ENCODE measurements at regions not wholly inside any gene's neighbourhood (a gene's known extent, or its start where the extent isn't known, plus 50 kb on each side); places are given as distances from the start of the nearest gene placed in this dataset.

DNA sequence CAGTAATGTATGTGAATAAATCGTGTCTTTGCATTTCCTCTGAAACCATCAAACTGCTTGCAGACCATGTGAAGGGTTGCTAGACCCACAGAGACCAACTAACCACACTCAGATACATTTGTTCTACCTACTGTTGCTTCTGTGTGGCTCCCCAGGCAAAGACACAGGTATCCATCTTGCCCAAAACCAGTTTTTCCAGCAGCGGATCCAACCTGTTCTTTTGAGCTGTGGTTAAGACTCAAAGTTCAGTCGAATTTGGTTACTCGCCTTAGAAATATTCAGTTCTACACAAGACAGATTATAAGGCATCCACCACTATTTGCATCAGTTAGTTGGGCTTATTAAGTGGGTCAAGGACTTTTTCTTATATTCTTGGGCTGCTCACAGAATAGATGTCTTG, 276.2 kb upstream of the EPHA4 start:
- no peak for ATAC-seq (ENCODE audit: low read depth)
- POLR2A ChIA-PET (ENCODE audit: unreplicated experiment) = no interaction called here

More for the DNA sequence above, 276.2 kb upstream of the EPHA4 start:
- Histone ChIP-seq H3K36me3 (ENCODE audit: control insufficient read depth, insufficient read depth, low read length) (no peaks in the 10 kb centered on the region), H3K27ac (ENCODE audit: insufficient read depth, low read length) (no peak overlapping the region), H4K8ac (ENCODE audit: low read depth in 2 of 2, low read length in 2 of 2) (no peak overlapping the region), H2AFZ (replicated peaks; ENCODE audit: low read length, poor library complexity) (no peak overlapping the region), H3K9me1 (ENCODE audit: insufficient read depth, low read length) (no peaks in the 10 kb centered on the region), H3K79me1 (ENCODE audit: low read depth in 1 of 2, low read length in 2 of 2) (no peaks in the 10 kb centered on the region), H3K23ac (ENCODE audit: low read depth, low read length) (no peak overlapping the region), H3K4me2 (ENCODE audit: low read depth, low read length) (no peak overlapping the region), H2BK120ac (ENCODE audit: low read depth, low read length) (no peak overlapping the region), H3K4me1 (ENCODE audit: control insufficient read depth, insufficient read depth, low read length) (no peaks in the 10 kb centered on the region), H2BK15ac (ENCODE audit: low read depth, low read length) (no peak overlapping the region), H2BK20ac (ENCODE audit: low read depth, low read length) (no peak overlapping the region), H3K27me3 (ENCODE audit: control insufficient read depth, insufficient read depth, low read length) (no peaks in the 10 kb centered on the region), H3K56ac (ENCODE audit: extremely low read depth, insufficient read depth, low read length) (no peak overlapping the region), H3K4ac (ENCODE audit: low read depth, low read length) (no peak overlapping the region), H2AK5ac (ENCODE audit: low read depth, low read length) (no peak overlapping the region), H4K5ac (ENCODE audit: low read depth, low read length) (no peak overlapping the region), H3K14ac (replicated peaks; ENCODE audit: low read depth, low read length) (no peak overlapping the region), H3K18ac (ENCODE audit: low read depth, low read length) (no peak overlapping the region), H3K9me3 (ENCODE audit: control insufficient read depth, insufficient read depth, low read length) (no peaks in the 10 kb centered on the region), H3K9ac (ENCODE audit: low read depth, low read length) (no peak overlapping the region), H3K4me3 (ENCODE audit: insufficient read depth, low read depth, low read length) (no peak overlapping the region), H4K91ac (ENCODE audit: insufficient read depth, low read depth, low read length) (no peak overlapping the region), H4K20me1 (ENCODE audit: insufficient read depth, low read length) (no peaks in the 10 kb centered on the region), H2BK5ac (ENCODE audit: low read depth, low read length, poor library complexity, severe bottlenecking) (no peak overlapping the region), H2AK9ac (replicated peaks; ENCODE audit: low read depth, low read length, poor library complexity) (no peak overlapping the region)
- WGBS, 2 experiments (ENCODE audit: extremely low coverage in 2 of 2, insufficient read length in 1 of 2) = no CpG with 5 or more reads among the region's 4 CpGs
- CTCF ChIA-PET = interaction anchor here (0.6 kb wide), 1 partner anchor 210 kb away, joined by 3 read pairs; no protein-coding TSS in a partner anchor
- DNase-seq = no peak
- in situ Hi-C loops (cut with MboI; ENCODE audit: low sequenced_read_pairs) = no loop called here
- dilution Hi-C loops (cut with HindIII; ENCODE audit: low sequenced_read_pairs, unreplicated experiment) = no loop called here
- intact Hi-C loops (cut with micrococcal nuclease) = no loop called here
- BruUV-seq (replicated peaks) = no TSS peak
- TF ChIP-seq CHD1 (IDR thresholded peaks at IDR 0.05; ENCODE audit: low read depth, low read length) (no peak), CEBPB (IDR thresholded peaks at IDR 0.05; ENCODE audit: low read depth, low read length) (no peak), RCOR1 (IDR thresholded peaks at IDR 0.05; ENCODE audit: insufficient replicate concordance, low read length) (no peak), SMC3 (IDR thresholded peaks at IDR 0.05; ENCODE audit: low read depth, low read length) (no peak), FOS (IDR thresholded peaks at IDR 0.05; ENCODE audit: low read depth, low read length) (no peak), POLR2A (IDR thresholded peaks at IDR 0.05; ENCODE audit: low read depth, low read length) (no peak), CTCF (conservative IDR thresholded peaks at IDR 0.05; ENCODE audit: low read depth, low read length) (no peak), MAZ (IDR thresholded peaks at IDR 0.05; ENCODE audit: borderline replicate concordance, low read depth, low read length) (no peak), NFE2L2 (IDR thresholded peaks at IDR 0.05; ENCODE audit: low read depth, low read length) (no peak)
